ENCODE measurements at regions not wholly inside any gene's neighbourhood (a gene's known extent, or its start where the extent isn't known, plus 50 kb on each side); places are given as distances from the start of the nearest gene placed in this dataset.

- TF ChIP-seq POLR2A (IDR thresholded peaks at IDR 0.05) (no peak), CTCF (IDR thresholded peaks at IDR 0.05) (no peak)
- no peak for DNase-seq
- no peak overlapping the region for H3K4me3 ChIP-seq (replicated peaks in 1 of 3)
- H3K36me3 ChIP-seq, result no peaks in the 10 kb centered on the region
- no peaks in the 10 kb centered on the region for H3K9me3 ChIP-seq
- H3K27me3 ChIP-seq, result no peaks in the 10 kb centered on the region
- H3K4me1 ChIP-seq, result no peaks in the 10 kb centered on the region
- intact Hi-C loops (cut with DNase I), result no loop called here
- no peak overlapping the region for H3K27ac ChIP-seq
Observed at GRCh38 chr11:29584342-29584741, 432.5 kb downstream of the KCNA4 start.

GRCh38 chr11:29578806-29579205 lies 438.0 kb downstream of the KCNA4 start:
- no peaks in the 10 kb centered on the region for H3K9me3 ChIP-seq

GRCh38 chr11:29564486-29564885 lies 452.3 kb downstream of the KCNA4 start:
- intact Hi-C loops (cut with DNase I), result no loop called here

More at GRCh38 chr11:29578806-29579205, 438.0 kb downstream of the KCNA4 start:
- Histone ChIP-seq H3K4me1 (no peaks in the 10 kb centered on the region), H3K27ac (no peak overlapping the region), H3K4me3 (replicated peaks in 1 of 3) (no peak overlapping the region), H3K36me3 (no peaks in the 10 kb centered on the region), H3K27me3 (no peaks in the 10 kb centered on the region)
- 74 to 82% methylated on average over 2 of the region's 2 CpGs for WGBS, 2 donors
- DNase-seq, result no peak
- TF ChIP-seq CTCF (IDR thresholded peaks at IDR 0.05) (no peak), POLR2A (IDR thresholded peaks at IDR 0.05) (no peak)
- intact Hi-C loops (cut with DNase I), result no loop called here

GRCh38 chr11:29562183-29562582 lies 454.6 kb downstream of the KCNA4 start:
- TF ChIP-seq POLR2A (IDR thresholded peaks at IDR 0.05), result no peak
- no peak for TF ChIP-seq CTCF (IDR thresholded peaks at IDR 0.05)
- DNase-seq, result no peak
- intact Hi-C loops (cut with DNase I), result no loop called here
- no peak overlapping the region for H3K4me3 ChIP-seq (replicated peaks in 1 of 3)
- H3K4me1 ChIP-seq, result no peaks in the 10 kb centered on the region
- 66 to 67% methylated on average over 3 of the region's 3 CpGs for WGBS, 2 donors
- H3K27me3 ChIP-seq, result no peaks in the 10 kb centered on the region
- H3K9me3 ChIP-seq, result no peaks in the 10 kb centered on the region
- no peak overlapping the region for H3K27ac ChIP-seq
- H3K36me3 ChIP-seq, result no peaks in the 10 kb centered on the region

More at GRCh38 chr11:29564486-29564885, 452.3 kb downstream of the KCNA4 start:
- Histone ChIP-seq H3K4me3 (replicated peaks in 1 of 3) (no peak overlapping the region), H3K36me3 (no peaks in the 10 kb centered on the region), H3K9me3 (no peaks in the 10 kb centered on the region), H3K27me3 (no peaks in the 10 kb centered on the region), H3K4me1 (no peaks in the 10 kb centered on the region), H3K27ac (no peak overlapping the region)
- no peak for DNase-seq
- TF ChIP-seq CTCF (IDR thresholded peaks at IDR 0.05) (no peak), POLR2A (IDR thresholded peaks at IDR 0.05) (no peak)

GRCh38 chr11:29553990-29554389 lies 462.8 kb downstream of the KCNA4 start:
- no peaks in the 10 kb centered on the region for H3K27me3 ChIP-seq
- H3K36me3 ChIP-seq, result no peaks in the 10 kb centered on the region
- TF ChIP-seq CTCF (IDR thresholded peaks at IDR 0.05), result no peak
- no peak for TF ChIP-seq POLR2A (IDR thresholded peaks at IDR 0.05)
- no peaks in the 10 kb centered on the region for H3K4me1 ChIP-seq
- intact Hi-C loops (cut with DNase I), result no loop called here
- no peaks in the 10 kb centered on the region for H3K9me3 ChIP-seq
- 33 to 39% methylated on average over 1 of the region's 1 CpG for WGBS, 2 donors
- no peak overlapping the region for H3K27ac ChIP-seq
- no peak overlapping the region for H3K4me3 ChIP-seq (replicated peaks in 1 of 3)
- DNase-seq, result no peak

Data from thyroid gland (tissue), 4 donors.